ENCODE measurements at regions not wholly inside any gene's neighbourhood (a gene's known extent, or its start where the extent isn't known, plus 50 kb on each side); places are given as distances from the start of the nearest gene placed in this dataset.
"Not testable (repeated sequence)": the region's sequence is repeated elsewhere in the genome, so short reads cannot be mapped to it uniquely, and the experiment has no call there.

DNA sequence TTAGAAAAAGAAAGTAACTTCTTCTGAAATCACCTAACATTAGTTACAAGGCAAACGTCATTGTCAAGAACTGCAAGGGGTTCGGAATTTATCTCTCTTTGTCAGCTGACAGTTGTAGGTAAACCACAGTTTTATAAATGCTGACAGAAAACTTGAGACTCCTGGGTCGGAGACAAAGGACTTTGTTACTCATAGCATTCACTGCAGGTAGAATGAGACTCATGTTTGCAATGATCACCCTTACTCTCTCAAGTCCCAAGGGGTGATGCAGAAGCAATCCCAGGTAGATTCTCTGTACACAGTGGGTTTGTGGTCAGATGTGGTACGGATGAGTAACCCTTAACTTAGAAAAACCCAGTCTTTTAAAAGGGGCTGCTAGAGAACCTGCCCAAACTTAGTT lies 757.8 kb downstream of the TRIB2 start:
- DNase-seq = no peak

DNA sequence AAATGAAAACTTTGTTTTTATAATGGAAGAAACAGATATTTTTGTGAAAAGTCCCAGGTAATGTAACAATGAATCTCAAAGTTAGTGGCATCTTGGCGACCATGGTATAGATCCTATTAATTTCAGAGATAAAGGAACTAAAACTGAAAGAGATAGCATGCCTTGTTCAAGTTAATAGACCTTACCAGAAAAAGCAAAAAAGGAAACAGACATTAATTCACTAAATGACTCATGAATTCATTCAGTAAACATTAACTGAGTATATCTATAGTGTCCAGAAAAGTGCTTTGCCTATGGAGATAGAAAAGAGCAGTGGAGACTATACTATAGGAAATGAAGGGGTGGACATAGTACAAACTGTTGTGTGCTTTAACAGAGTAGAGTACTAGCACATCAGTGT lies 763.3 kb downstream of the TRIB2 start:
- DNase-seq = no peak

DNA sequence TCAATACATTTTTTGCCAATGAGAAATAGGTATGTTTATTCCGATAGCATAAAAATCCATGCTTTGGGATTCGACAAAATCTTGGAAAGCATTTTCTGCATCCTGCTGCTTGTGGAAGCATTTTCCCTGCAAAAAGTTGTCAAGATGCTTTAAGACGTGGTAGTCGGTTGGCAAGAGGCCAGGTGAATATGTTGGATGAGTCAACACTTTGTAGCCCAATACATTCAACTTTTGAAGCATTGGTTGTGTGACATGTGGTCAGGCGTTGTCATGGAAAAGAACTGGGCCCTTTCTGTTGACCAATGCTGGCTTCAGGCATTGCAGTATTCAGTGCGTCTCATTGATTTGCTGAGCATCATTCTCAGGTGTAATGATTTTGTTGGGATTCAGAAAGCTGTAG lies 764.5 kb downstream of the TRIB2 start:
- DNase-seq = no peak

DNA sequence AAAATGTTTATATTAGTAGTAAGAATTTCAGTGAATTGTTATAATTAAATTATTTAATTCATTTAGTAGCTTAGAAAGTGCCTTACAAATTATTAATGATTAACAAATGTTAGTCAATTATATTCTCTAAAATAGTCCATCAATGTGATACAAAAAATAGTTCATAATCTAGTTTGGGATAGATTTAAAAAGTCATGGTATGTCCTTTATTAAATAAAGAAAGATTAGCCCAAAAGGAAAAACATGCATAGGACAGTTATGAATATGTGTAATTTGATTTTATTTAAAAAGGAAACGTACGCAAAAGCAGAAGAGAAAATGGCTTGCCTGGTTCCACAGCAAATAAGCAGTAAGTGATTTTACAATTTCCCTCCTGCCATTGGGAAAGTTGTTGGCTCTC lies 768.5 kb downstream of the TRIB2 start:
- DNase-seq = no peak

DNA sequence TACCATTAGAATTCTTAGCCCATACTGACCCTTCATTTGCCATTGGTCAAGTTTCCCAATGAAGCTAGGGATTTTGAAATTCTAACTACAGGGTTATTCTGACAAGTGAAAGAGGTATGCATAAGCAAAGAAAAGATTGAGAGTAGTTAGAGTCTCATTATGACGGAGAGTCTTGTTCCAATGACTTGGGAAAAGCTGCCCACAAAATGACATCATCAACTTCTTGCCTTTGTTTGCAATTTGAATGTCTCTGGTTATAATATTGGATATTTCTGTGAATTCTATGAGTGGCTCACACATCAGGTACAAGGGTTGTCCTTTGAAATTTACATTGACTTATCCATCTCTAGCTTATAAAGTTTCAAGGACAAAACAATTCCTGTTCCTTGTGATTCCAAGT lies 772.2 kb downstream of the TRIB2 start:
- no peak for DNase-seq

DNA sequence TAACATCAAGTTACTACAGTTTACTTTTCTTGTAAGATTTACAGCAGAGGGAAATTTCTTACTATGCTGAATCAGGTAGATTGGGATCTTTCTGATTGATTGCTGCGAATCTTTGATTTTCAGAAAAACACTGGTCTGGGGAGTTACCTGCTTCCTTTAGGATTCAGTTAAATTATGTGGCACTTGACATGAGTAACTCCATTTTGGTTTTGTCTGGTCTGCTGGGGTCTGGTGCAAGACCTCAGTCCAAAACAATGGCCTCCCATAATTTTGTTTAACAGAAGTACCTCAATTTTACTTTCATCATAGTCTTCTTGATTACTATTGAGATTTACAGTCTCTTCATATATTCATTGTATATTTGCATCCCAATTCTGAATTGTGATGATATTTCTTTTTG lies 775.5 kb downstream of the TRIB2 start:
- no peak for DNase-seq

DNA sequence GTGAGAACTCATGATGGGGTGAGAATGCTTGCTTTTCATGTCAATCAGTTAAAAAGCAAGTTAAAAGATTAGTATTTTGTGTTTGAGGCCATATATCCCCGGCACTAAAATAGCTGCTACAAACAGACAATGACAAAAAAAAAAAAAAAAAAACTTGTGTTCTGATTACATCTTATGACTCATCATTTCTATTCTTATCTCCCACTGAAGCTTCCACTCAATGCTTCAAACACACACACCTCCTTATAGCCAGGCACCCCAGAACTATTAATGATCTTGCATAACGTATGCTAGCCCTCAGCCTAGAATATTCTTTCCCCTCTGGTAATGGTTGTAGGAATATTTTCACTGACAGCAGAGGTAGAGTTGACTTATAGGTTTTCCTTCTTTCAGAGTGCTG lies 778.3 kb downstream of the TRIB2 start:
- DNase-seq = no peak

DNA sequence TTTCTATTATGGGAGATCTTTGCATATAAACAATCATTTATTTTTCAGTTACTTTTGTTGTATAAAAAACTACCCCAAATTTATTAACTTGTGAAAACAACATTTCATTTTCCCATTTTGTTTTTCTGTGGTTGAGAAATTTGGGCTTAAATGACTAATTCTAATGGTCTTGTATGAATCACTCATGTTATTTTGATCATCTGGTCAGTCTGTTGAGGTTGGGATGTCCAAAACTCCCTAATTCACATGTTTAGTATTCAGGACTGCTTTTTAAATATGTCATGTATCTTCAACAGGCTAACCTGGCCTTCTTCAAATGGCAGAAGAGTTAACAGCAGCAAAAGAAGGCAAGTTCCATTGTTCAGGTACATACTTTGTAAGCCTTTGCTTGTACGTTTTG lies 788.1 kb downstream of the TRIB2 start:
- no peak for DNase-seq

DNA sequence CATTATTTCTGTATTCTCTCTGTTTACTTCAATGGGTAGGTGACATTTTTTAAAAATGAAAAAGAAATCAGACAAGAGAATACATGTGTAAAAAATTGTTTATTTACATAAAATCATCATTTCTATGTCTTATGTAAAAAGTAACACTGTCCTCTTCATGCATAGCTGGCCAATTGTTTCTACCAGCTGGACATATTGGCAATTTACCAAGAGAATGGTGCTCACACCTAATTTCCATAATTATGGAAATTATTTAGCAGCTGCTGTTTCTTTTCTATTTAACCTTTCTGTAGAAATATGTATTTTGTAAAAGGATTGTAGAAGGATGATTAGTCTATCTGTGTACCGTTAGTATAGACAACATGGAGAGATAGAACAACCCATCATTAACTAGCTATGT lies 791.9 kb downstream of the TRIB2 start:
- DNase-seq = no peak

DNA sequence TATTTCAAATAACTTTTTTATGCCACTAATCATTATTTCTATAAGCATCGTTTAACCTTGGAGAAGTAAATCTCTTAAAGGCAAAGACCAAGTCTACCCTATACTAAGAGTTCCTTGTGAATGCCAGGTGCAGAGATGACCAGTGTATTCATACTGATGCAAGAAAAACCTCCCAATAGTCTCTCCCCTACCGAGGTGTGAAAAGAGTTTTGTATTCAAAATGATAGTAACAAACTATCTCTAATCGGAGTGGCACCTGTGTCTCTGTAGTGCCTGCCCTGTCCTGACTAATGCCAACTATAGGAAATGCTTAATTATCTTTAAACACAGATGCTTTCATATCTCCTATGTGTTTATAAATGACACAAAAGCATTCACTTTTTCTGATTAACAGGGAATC lies 798.5 kb downstream of the TRIB2 start:
- DNase-seq = no peak

DNA sequence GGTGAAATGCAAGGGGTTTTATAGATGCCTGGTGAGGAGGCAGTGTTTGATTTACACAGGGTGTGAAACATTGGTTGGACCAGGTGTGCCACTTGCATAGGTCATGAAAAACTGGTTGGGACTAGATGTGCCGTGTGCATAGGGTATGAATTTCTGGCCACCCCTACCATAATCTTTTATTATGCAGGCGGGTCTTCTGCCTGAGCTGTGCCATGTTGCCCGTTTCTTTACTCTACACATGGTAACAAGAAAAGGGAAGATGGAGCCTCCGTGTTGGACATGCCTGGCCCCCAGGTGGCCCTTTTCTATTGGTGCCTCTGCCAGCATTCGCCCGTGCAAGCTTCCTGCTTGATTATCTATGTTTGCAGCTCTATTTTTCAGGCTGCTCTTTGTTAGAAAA lies 805.4 kb downstream of the TRIB2 start:
- no peak for DNase-seq

DNA sequence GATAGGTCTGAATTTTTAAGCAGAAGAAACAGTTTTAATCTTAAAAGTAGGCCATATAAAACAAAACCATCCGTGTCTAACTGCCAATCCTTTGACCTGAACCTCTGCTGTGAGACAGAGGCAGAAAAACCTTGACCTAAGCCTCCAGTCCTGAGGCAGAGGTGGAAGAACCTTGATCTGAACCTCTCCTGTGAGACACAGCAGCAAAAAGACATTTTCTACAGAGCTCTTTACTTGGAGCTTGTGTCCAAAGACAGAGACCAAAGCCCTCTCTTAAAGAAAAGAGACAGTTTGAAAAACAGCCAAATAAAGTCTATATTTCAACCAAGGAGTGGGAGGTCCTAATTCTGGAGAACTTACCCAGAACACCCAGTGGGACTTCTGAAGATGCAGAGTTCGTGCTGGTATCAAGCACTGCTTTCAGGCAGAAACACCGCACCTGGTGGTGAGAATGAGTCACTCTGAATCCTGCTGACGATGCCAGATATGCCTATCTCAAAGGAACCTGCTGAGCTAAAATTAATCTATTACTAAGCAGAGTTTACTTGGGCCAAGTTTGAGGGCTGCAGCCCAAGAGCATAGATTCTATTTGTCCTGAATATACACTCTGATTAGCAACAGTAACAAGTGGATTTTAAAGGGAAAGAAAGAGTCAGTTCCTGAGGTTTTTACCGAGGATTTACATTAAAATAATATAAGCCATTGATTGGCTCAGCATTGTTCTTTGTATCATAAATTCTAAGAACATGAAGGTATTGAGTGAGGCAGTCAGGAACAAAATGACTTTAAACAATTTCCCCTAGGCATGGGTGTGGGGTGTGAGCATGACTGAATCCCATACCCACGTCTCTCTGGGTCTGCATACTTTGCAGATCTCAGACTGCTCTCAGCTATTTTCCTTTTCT lies 806.4 kb downstream of the TRIB2 start:
- DNase-seq = no peak

DNA sequence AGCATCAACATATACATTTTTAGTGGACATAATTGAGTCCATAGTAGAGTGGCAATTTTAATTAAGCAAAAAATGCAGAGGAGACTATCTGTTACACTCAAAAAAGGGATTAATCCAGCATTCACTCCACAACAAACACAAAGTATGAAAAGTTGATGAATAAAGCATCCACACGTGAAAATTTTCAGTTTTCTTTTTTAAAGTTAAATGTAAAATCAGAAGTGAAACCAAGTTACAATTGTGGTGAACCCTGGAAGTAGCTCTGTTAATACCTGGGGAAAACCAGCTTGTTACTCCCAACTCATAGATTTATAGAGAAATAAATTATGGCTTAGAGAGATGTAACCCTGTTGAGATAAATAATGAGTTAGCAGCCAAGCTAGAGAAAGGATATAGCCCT lies 807.8 kb downstream of the TRIB2 start:
- no peak for DNase-seq

DNA sequence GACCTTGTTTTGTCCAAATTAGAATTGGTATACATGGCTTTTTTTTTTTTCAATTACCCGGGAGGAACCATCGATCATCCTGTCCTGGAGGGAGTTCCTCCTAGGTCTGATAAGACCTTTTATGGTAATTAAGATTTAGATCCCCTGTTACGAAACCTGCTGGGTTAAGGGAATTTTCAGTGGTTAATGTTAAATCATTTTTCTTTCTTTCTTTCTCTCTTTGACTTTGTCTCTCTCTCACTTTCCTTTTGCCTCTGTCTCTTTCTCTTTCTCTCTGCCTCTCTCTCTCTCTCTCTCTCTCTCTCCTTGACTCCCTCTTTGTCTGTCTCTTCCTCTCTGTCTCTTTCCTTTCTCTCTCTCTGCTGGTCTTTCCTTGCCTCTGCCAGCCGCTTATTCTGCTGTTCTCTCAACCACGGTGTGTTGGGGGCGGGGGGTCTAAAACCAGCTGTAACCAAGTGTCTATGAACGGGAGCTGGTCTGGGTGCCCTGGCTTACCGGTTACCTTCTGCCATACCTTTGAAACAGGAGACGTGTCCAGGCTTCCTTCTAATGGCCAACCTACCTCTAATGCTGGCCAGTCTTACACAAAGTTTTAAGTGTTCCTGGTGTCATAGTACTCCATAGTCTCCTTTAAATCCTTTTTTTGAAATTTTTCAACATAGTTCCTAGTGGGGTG lies 815.1 kb downstream of the TRIB2 start:
- not testable (repeated sequence) for DNase-seq

DNA sequence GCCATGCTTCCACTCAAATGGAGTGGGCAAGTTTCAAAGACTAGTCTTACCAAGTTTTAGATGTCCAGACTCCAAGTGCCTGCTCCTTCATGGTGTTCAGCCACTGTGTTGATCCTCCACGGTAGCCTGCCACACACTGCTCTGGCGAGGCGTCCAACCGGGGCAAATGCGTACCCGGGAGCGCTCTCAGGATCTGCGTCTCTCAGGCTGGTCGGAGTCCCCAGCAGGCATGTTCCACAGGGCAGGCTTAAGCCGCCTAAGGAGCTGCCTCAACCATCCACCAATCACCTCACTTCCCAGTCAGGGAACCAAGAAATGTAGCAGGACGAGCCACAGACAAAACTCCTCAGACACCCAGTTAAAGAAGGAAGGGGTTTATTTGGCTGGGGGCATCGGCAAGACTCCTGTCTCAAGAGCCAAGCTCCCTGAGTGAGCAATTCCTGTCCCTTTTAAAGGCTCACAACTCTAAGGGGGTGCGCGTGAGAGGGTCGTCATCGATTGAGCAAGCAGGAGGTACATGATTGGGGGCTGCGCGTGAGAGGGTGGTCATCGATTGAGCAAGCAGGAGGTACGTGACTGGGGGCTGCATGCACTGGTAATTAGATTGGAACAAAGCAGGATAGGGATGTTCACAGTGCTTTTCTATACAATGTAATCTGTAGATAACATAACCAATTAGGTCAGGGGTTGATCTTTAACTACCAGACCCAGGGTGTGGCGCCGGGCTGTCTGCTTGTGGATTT lies 816.2 kb downstream of the TRIB2 start:
- DNase-seq = not testable (repeated sequence)

DNA sequence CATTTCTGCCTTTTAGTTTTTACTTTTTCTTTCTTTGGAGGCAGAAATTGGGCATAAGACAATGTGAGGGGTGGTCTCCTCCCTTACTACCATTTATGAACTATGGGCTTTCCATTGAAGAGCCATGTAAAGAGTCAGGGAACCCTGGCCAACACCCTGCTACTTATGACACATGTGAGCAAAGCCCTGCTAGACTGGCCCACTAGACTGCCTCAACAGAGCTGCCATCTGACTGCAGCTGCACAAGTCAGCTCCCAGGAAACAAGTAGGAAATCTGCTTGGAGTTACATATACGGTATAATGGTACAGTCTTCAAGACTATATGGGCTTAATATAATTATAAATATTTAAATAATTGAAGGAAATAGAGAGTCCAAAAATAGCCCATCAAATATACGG lies 816.8 kb downstream of the TRIB2 start:
- no peak for DNase-seq

DNA sequence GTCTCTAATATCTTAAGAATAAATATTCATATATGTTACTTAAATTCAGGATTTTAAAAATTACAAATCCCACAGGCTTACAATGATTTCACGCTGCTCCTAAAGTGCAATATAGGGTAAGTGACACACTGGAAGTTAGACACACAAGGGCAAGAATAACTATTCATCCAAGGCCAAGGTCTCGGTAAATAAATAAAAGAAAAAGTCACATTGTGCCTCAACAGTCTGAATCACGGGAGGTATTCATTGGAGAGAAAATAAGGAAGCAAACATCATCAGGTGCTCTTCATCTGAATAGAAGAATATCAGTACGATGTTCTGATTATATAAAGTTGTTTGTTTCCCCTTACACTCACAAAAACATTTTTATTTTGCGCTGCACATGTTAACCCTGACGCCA lies 820.2 kb downstream of the TRIB2 start:
- no peak for DNase-seq

DNA sequence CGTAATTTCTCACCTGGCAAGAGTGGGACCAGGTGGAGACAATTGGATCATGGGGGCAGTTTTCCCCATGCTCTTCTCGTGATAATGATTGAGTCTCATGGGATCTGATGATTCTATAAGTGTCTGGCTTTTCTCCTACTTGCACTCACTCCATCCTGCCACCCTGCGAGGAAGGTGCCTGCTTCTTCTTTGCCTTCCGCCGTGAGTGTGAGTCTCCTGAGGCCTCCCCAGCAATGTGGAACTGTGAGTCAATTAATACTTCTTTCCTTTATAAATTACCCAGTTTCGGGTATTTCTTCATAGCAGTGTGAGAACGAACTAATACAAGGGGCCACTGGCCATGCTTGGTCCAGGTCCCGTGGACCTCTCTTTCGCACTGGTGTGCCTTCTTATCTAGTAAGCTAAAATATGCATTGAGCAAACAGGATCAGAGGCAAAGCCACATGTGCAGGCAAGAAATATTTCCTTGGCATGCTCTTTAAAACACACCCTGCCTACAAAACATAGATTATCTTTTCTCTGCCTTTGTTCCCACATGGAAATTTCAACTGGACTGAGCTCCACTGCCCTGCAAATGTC lies 821.1 kb downstream of the TRIB2 start:
- DNase-seq = no peak

DNA sequence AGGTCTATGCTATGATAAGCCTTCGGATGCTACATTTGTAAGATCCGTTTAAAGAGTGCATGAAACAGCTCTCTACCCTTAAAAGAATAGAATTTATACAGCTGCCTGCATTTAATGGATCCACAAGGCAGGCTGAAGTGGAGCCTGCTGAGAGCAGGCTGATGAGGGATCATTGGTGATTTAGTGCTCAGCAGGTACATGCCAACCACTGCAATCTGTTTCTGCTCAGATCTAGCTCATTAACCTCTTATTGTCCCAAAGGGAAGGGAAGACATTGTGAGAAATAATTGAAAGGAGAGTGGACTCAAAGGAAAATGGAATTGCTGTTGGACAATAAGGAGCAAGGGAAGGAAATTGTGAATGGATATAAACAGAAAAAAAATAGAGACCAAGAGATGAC lies 822.6 kb downstream of the TRIB2 start:
- DNase-seq = no peak

DNA sequence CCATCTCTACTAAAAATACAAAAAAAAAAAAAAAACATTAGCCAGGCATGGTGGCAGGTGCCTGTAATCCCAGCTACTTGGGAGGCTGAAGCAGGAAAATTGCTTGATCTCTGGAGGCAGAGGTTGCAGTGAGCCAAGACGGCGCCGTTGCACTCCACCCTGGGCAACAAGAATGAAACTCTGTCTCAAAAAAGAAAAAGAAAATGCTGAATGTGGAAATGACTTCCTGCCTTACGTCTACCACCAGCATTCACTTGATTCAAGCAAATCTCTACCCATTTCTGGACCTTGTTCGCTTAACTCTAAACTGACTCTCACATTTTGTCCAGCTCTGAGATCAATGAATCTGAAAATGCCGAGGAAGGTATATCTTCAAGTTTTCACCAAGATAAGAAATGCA lies 825.3 kb downstream of the TRIB2 start:
- DNase-seq = no peak

DNA sequence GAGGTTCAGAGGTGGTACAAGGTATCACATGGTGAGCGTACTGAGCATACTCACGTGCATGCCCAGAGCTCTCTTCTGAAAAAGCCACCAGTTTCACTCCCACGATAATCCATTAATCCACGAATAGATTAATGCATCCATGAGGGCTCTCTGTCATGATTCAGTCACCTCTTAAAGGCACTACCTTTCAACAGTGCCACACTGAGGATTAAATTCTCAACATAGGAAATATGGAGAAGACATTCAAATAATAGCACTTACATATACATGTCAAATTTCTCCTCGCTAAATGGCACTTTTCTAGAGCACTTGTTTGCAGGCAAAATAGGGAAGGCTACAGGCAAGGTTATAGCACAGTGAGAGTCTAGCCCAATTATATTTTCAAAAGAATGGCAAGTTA lies 825.9 kb downstream of the TRIB2 start:
- DNase-seq = no peak

DNA sequence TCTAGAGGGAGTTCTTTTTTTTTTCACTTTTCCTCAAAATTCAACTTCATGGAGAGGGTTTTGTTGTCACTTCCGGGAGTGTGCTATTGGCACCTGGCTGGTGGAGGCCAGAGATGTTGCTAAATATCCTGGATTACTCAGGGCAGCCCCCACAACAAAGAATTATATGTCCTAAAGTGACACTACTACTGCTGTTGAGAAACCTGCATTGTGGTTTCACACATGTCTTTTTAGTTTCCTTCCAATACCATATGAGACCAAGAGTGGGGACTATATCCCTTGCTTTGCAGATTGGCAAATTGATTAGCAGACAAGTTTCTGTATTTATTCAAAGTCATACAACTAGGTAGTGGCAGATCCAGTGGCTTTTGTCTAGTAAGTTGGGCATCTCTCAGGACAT lies 826.8 kb downstream of the TRIB2 start:
- DNase-seq = no peak

DNA sequence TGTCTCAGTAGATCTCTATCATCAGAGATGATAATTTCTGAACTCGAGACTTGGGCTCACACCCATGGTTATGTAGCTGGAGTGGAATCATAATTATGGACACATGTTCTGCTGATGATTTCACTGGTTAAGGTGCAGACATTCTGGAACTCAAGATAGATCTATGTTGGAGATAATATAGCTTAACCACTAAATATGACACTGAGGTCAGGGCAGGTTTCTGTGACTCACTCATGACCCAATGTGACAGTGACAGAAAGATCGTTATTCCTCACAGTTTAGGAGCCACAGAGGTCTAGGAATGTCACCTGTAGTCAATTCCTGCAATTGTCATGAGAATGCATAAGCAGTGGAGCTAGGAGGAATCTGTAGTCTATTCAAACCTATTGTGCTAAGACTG lies 828.6 kb downstream of the TRIB2 start:
- no peak for DNase-seq

DNA sequence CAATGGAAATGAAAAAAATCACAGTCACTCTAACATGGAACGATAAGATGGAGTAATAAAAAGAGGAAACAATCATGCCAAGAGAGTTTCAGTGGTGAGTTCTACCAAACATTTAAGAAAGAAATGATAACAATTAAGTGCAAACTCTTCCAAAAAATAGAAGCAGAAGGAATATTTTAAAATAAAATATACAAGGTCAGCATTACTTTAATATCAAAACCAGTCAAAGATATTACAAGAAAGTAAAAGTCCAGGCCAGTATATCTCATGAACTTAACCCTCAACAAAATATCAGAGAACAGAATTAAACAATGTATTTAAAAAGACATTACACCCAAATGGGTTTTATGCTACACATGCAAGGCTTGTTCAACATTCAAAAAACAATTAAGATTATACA lies 829.4 kb downstream of the TRIB2 start:
- no peak for DNase-seq

Measured in DMS 273 treated with DMSO at 0.1 percent for 48 hours (cell line).